GM21529 (cell line): ENCODE measurements at regions not wholly inside any gene's neighbourhood (a gene's known extent, or its start where the extent isn't known, plus 50 kb on each side); places are given as distances from the start of the nearest gene placed in this dataset.

Experiments
- ATAC-seq: cut with Tn5 transposase; IDR thresholded peaks from one replicate; pipeline ENCODE4 v1.9.1; 2021; ENCODE audit not compliant: unreplicated experiment

GRCh38 chr15:38072348-38073177 lies 138.1 kb downstream of the TMCO5A start:
- ATAC-seq: peak; percentile 60

GRCh38 chr15:38073178-38073946 lies 138.9 kb downstream of the TMCO5A start:
- no peak for ATAC-seq

- ATAC-seq: no peak
Measured at GRCh38 chr15:38074029-38074428, 139.6 kb downstream of the TMCO5A start.

GRCh38 chr15:38075466-38075865 lies 141.0 kb downstream of the TMCO5A start:
- ATAC-seq: no peak

- no peak for ATAC-seq
Measured at GRCh38 chr15:38076786-38077185, 142.3 kb downstream of the TMCO5A start.

- ATAC-seq: no peak
Measured at GRCh38 chr15:38079236-38079635, 144.8 kb downstream of the TMCO5A start.

- no peak for ATAC-seq
Measured at GRCh38 chr15:38080651-38081275, 146.3 kb downstream of the TMCO5A start.

- peak; percentile 72 for ATAC-seq
Measured at GRCh38 chr15:38084289-38084688, 149.8 kb downstream of the TMCO5A start.

GRCh38 chr15:38085114-38085513 lies 150.7 kb downstream of the TMCO5A start:
- ATAC-seq: peak; percentile 79

GRCh38 chr15:38085931-38086568 lies 151.6 kb downstream of the TMCO5A start:
- peak; percentile 46 for ATAC-seq

- ATAC-seq: no peak
Measured at GRCh38 chr15:38086611-38087010, 152.2 kb downstream of the TMCO5A start.

- ATAC-seq: no peak
Measured at GRCh38 chr15:38088971-38089370, 154.5 kb downstream of the TMCO5A start.

- ATAC-seq: no peak
Measured at GRCh38 chr15:38090223-38090622, 155.8 kb downstream of the TMCO5A start.

GRCh38 chr15:38090678-38091077 lies 156.2 kb downstream of the TMCO5A start:
- no peak for ATAC-seq

- ATAC-seq: no peak
Measured at GRCh38 chr15:38091078-38091645, 156.7 kb downstream of the TMCO5A start.

GRCh38 chr15:38093931-38094330 lies 158.7 kb upstream of the SPRED1 start:
- ATAC-seq: no peak

- no peak for ATAC-seq
Measured at GRCh38 chr15:38102972-38103371, 149.7 kb upstream of the SPRED1 start.

GRCh38 chr15:38103564-38103963 lies 149.1 kb upstream of the SPRED1 start:
- no peak for ATAC-seq

- ATAC-seq: no peak
Measured at GRCh38 chr15:38111070-38111469, 141.6 kb upstream of the SPRED1 start.

GRCh38 chr15:38112406-38112805 lies 140.2 kb upstream of the SPRED1 start:
- ATAC-seq: no peak

GRCh38 chr15:38115121-38115520 lies 137.5 kb upstream of the SPRED1 start:
- no peak for ATAC-seq
